ENCODE measurements at regions not wholly inside any gene's neighbourhood (a gene's known extent, or its start where the extent isn't known, plus 50 kb on each side); places are given as distances from the start of the nearest gene placed in this dataset.
"Not testable (repeated sequence)": the region's sequence is repeated elsewhere in the genome, so short reads cannot be mapped to it uniquely, and the experiment has no call there.

DNA sequence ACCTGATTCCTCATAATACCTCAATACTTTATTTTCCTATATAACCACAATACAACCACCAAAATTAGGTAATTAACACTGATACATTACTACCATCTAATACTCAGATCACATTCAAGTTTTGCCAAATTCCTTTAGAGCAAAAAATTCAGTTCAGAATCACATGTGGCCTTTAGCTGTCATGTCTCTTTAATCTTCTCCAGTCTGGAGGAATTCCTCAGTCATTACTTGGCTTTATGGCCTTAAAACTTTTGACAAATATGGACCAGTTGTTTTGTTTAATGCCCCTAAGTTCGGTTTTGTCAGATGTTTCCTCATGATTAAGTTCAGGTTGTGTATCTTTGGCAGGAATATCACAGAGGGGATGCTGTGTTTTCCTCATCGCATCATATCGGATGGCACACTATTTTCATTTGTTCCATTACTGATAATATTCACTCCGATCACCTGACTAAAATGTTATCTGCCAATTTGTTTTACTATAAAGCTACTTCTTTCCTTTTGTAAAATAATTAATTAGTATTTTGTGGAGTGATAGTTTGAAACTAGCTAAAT lies 51.2 kb upstream of the AKIRIN2 start:
- Mint-ChIP-seq H3K27ac (no peak overlapping the region), H3K4me1 (peaks cover 15% of the 10 kb centered on the region), H3K4me3 (no peak overlapping the region), H3K9me3 (peaks cover 18% of the 10 kb centered on the region), H3K27me3 (ENCODE audit: low read depth, poor library complexity) (peaks cover 13% of the 10 kb centered on the region), H3K36me3 (ENCODE audit: low read depth) (no peaks in the 10 kb centered on the region)
- TF ChIP-seq, protein P1, sequence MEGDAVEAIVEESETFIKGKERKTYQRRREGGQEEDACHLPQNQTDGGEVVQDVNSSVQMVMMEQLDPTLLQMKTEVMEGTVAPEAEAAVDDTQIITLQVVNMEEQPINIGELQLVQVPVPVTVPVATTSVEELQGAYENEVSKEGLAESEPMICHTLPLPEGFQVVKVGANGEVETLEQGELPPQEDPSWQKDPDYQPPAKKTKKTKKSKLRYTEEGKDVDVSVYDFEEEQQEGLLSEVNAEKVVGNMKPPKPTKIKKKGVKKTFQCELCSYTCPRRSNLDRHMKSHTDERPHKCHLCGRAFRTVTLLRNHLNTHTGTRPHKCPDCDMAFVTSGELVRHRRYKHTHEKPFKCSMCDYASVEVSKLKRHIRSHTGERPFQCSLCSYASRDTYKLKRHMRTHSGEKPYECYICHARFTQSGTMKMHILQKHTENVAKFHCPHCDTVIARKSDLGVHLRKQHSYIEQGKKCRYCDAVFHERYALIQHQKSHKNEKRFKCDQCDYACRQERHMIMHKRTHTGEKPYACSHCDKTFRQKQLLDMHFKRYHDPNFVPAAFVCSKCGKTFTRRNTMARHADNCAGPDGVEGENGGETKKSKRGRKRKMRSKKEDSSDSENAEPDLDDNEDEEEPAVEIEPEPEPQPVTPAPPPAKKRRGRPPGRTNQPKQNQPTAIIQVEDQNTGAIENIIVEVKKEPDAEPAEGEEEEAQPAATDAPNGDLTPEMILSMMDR (IDR thresholded peaks at IDR 0.05) = no peak
- DNase-seq = no peak

DNA sequence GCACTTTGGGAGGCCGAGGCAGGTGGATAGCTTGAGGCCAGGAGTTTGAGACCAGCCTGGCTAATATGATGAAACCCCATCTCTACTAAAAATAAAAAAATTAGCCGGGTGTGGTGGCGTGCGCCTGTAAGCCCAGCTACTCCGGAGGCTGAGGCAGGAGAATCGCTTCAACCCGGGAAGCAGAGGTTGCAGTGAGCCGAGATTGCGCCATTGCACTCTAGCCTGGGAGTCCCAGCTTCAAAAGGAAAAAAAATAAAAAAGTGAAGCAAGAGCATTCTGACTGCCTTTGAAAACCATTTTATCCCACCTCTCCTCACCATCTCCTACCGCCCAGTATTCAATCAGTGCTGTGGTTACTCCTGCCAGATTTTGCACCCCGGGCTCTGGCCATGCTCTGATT lies 50.5 kb upstream of the AKIRIN2 start:
- Mint-ChIP-seq H3K27me3 (ENCODE audit: low read depth, poor library complexity) (peaks cover 13% of the 10 kb centered on the region), H3K9me3 (peaks cover 18% of the 10 kb centered on the region), H3K4me1 (peaks cover 15% of the 10 kb centered on the region)
- not testable (repeated sequence) for H3K27ac Mint-ChIP-seq; H3K36me3 Mint-ChIP-seq (ENCODE audit: low read depth); H3K4me3 Mint-ChIP-seq; DNase-seq
